Panc1 (cell line): ENCODE measurements at regions not wholly inside any gene's neighbourhood (a gene's known extent, or its start where the extent isn't known, plus 50 kb on each side); places are given as distances from the start of the nearest gene placed in this dataset.
"Not testable (repeated sequence)": the region's sequence is repeated elsewhere in the genome, so short reads cannot be mapped to it uniquely, and the experiment has no call there.

Experiments used
- ATAC-seq: fragments of 200-7000 bp; cut with Tn5 transposase; 2 replicates; pipeline ENCODE4 v1.9.1; 2020; ENCODE audit warnings: mild to moderate bottlenecking, moderate library complexity
- BruUV-seq: library from RNA; stranded (reverse); fragments of 400-500 nt; replicated peaks from 2 replicates; lab custom pipeline; 2021; lab: Mats Ljungman, UMichigan
- CTCF ChIA-PET: fragments of 300-600 bp; sonication (Branson Sonifier 250); formaldehyde crosslinking; loops from one replicate; lab custom pipeline; 2022; ENCODE audit warnings: antibody characterized with exemption; lab: Charles Lee
- POLR2A ChIA-PET: fragments of 300-600 bp; sonication (Branson Sonifier 250); formaldehyde crosslinking; loops from one replicate; lab custom pipeline; 2022; ENCODE audit warnings: antibody characterized with exemption; lab: Charles Lee
- DNase-seq: peaks from one replicate; pipeline ENCODE4 v3.0.0-alpha.2; 2010; ENCODE audit warnings: low read depth, low spot score
- H3K27ac ChIP-seq: 2 replicates; pipeline ENCODE4 v1.5.1; 2011; ENCODE audit warnings: mild to moderate bottlenecking, low read length, inconsistent platforms
- H3K27me3 ChIP-seq: fragments of 200-500 bp; sonication (Bioruptor generic); 2 replicates; pipeline ENCODE4 v1.6.0; 2014; ENCODE audit warnings: low read length, inconsistent platforms; ENCODE audit not compliant: control insufficient read depth, insufficient read depth
- H3K36me3 ChIP-seq: fragments of 200-500 bp; sonication (Bioruptor generic); 2 replicates; pipeline ENCODE4 v1.5.1; 2014; ENCODE audit warnings: inconsistent platforms, mild to moderate bottlenecking, low read length, moderate library complexity; ENCODE audit not compliant: control insufficient read depth, insufficient read depth
- H3K4me1 ChIP-seq: 2 replicates; pipeline ENCODE4 v1.5.1; 2011; ENCODE audit warnings: inconsistent platforms, mild to moderate bottlenecking, low read length, moderate library complexity; ENCODE audit not compliant: control insufficient read depth, insufficient read depth
- H3K4me3 ChIP-seq, 2 experiments: 2 replicates each; pipeline ENCODE4 v1.5.1; 2011 to 2012; ENCODE audit warnings: low read depth in 2 of 2, low read length in 2 of 2, mild to moderate bottlenecking in 2 of 2, inconsistent platforms in 1 of 2, moderate library complexity in 1 of 2
- H3K9me3 ChIP-seq: fragments of 200-500 bp; sonication (Bioruptor generic); 2 replicates; pipeline ENCODE4 v1.5.1; 2014; ENCODE audit warnings: low read depth, mild to moderate bottlenecking, inconsistent platforms, low read length, moderate library complexity; ENCODE audit not compliant: control insufficient read depth, insufficient read depth
- CTCF ChIP-seq: fragments of 450-650 bp; IDR thresholded peaks from 2 replicates; pipeline ENCODE4 v1.5.1; 2017; ENCODE audit warnings: mild to moderate bottlenecking
- POLR2AphosphoS5 ChIP-seq: IDR thresholded peaks from 2 replicates; pipeline ENCODE4 v1.6.1; 2012; ENCODE audit warnings: mild to moderate bottlenecking, low read depth, low read length, moderate library complexity
- REST ChIP-seq, 2 experiments: IDR thresholded peaks; 2 replicates each; pipeline ENCODE4 v1.6.1; 2011 to 2012; ENCODE audit warnings: low read depth in 2 of 2, control low read depth in 1 of 2, low read length in 1 of 2, mild to moderate bottlenecking in 1 of 2, moderate library complexity in 1 of 2; ENCODE audit not compliant: insufficient read depth in 1 of 2
- SIN3A ChIP-seq: IDR thresholded peaks from 2 replicates; pipeline ENCODE4 v1.6.1; 2012; ENCODE audit warnings: low read depth, mild to moderate bottlenecking, low read length, moderate library complexity, borderline replicate concordance; ENCODE audit not compliant: insufficient read depth
- TCF7L2 ChIP-seq: IDR thresholded peaks from 2 replicates; pipeline ENCODE4 v1.6.1; 2011; ENCODE audit warnings: mild to moderate bottlenecking, low read depth, low read length, inconsistent platforms
- in situ Hi-C: cut with HindIII; loops from 2 replicates; pipeline ENCODE4 v1.10.0; 2016; ENCODE audit warnings: low sequenced_read_pairs, low pct_unique_long_range_greater_than_20kb
- intact Hi-C: fragments of 100-400 bp; cut with micrococcal nuclease; formaldehyde crosslinking; loops from one replicate; pipeline ENCODE4 v1.10.0; 2022; ENCODE audit not compliant: unreplicated experiment

- no peak for DNase-seq
- ChIA-PET CTCF (no interaction called here), POLR2A (no interaction called here)
- H3K4me3 ChIP-seq: no peak overlapping the region
- no peak overlapping the region for H3K27ac ChIP-seq
- no peak for TF ChIP-seq POLR2AphosphoS5
- TF ChIP-seq TCF7L2: no peak
- no peaks in the 10 kb centered on the region for H3K4me1 ChIP-seq
- H3K9me3 ChIP-seq: no peaks in the 10 kb centered on the region
- no peak for ATAC-seq
- H3K36me3 ChIP-seq: no peaks in the 10 kb centered on the region
- in situ Hi-C loops: no loop called here
- intact Hi-C loops: no loop called here
- H3K27me3 ChIP-seq: no peaks in the 10 kb centered on the region
- BruUV-seq: no TSS peak
These were observed 82.0 kb upstream of the HAPLN1 start for GRCh38 chr5:83802686-83803085.

GRCh38 chr5:83800201-83800600 lies 79.5 kb upstream of the HAPLN1 start:
- Histone ChIP-seq H3K4me3 (no peak overlapping the region), H3K4me1 (no peaks in the 10 kb centered on the region), H3K36me3 (no peaks in the 10 kb centered on the region), H3K27ac (no peak overlapping the region), H3K27me3 (no peaks in the 10 kb centered on the region), H3K9me3 (no peaks in the 10 kb centered on the region)
- BruUV-seq: no TSS peak
- ChIA-PET CTCF (no interaction called here), POLR2A (no interaction called here)
- ATAC-seq: no peak
- intact Hi-C loops: no loop called here
- TF ChIP-seq CTCF (no peak), REST (IDR thresholded peaks at IDR 0.05; ENCODE audit: insufficient read depth in 1 of 2, low read depth in 2 of 2, low read length in 1 of 2) (no peak), POLR2AphosphoS5 (no peak), SIN3A (no peak), TCF7L2 (no peak)
- in situ Hi-C loops: no loop called here
- no peak for DNase-seq

GRCh38 chr5:83799020-83799419 lies 78.4 kb upstream of the HAPLN1 start:
- BruUV-seq, H3K4me1 ChIP-seq, DNase-seq, H3K27me3 ChIP-seq, in situ Hi-C loops, H3K4me3 ChIP-seq, H3K36me3 ChIP-seq, CTCF ChIA-PET, ATAC-seq, H3K9me3 ChIP-seq, H3K27ac ChIP-seq, POLR2A ChIA-PET, intact Hi-C loops: not testable (repeated sequence)
